Common myeloid progenitor, CD34-positive (primary cell): ENCODE measurements at regions not wholly inside any gene's neighbourhood (a gene's known extent, or its start where the extent isn't known, plus 50 kb on each side); places are given as distances from the start of the nearest gene placed in this dataset.

Experiments used
- CTCF ChIA-PET: fragments of 350-600 bp; sonication (Branson Sonifier 250); formaldehyde crosslinking; loops from one replicate; lab custom pipeline; 2021; ENCODE audit warnings: antibody characterized with exemption; lab: Charles Lee
- POLR2A ChIA-PET: fragments of 350-600 bp; sonication (Branson Sonifier 250); formaldehyde crosslinking; loops from one replicate; lab custom pipeline; 2021; ENCODE audit warnings: antibody characterized with exemption; lab: Charles Lee
- DNase-seq, 3 donors: peaks; one replicate each; pipeline versions ENCODE4 v3.0.0 to v3.0.0-alpha.2; 2013
- H3K27ac ChIP-seq, 2 experiments: 1 replicate in 1 of 2; 2 replicates in 1 of 2; pipeline ENCODE4 v1.7.0; 2013; ENCODE audit warnings: inconsistent platforms in 2 of 2, low read length in 2 of 2, mild to moderate bottlenecking in 2 of 2, low read depth in 1 of 2, moderate library complexity in 1 of 2; ENCODE audit not compliant: severe bottlenecking in 2 of 2, insufficient read depth in 1 of 2, poor library complexity in 1 of 2
- H3K27me3 ChIP-seq, 5 experiments: replicated peaks in 2 of 5; 1 replicate in 3 of 5; 2 replicates in 2 of 5; pipeline versions ENCODE4 v1.6.1 to v1.7.0; 2013; ENCODE audit warnings: low read length in 4 of 5, mild to moderate bottlenecking in 2 of 5, moderate library complexity in 2 of 5, inconsistent platforms in 1 of 5; ENCODE audit not compliant: insufficient read depth in 5 of 5, control insufficient read depth in 4 of 5
- H3K36me3 ChIP-seq, 4 experiments: 1 replicate in 2 of 4; 2 replicates in 2 of 4; pipeline versions ENCODE4 v1.6.1 to v1.7.0; 2013; ENCODE audit warnings: low read length in 3 of 4, control low read depth in 1 of 4, mild to moderate bottlenecking in 1 of 4; ENCODE audit not compliant: control insufficient read depth in 4 of 4, insufficient read depth in 4 of 4
- H3K4me1 ChIP-seq, 4 experiments: 1 replicate in 3 of 4; 2 replicates in 1 of 4; pipeline versions ENCODE4 v1.6.1 to v1.7.1; 2013; ENCODE audit warnings: low read length in 3 of 4, mild to moderate bottlenecking in 3 of 4, control low read depth in 1 of 4, inconsistent platforms in 1 of 4, moderate library complexity in 1 of 4; ENCODE audit not compliant: control insufficient read depth in 4 of 4, insufficient read depth in 4 of 4; ENCODE audit errors: control extremely low read depth in 1 of 4
- H3K4me3 ChIP-seq, 7 experiments: 1 replicate in 4 of 7; 2 replicates in 3 of 7; pipeline versions ENCODE4 v1.5.1 to v1.7.0; 2013; ENCODE audit warnings: mild to moderate bottlenecking in 7 of 7, low read length in 6 of 7, moderate library complexity in 6 of 7, inconsistent platforms in 2 of 7, low read depth in 2 of 7, control low read depth in 1 of 7; ENCODE audit not compliant: insufficient read depth in 4 of 7, control insufficient read depth in 1 of 7; ENCODE audit errors: extremely low read depth in 1 of 7
- H3K9me3 ChIP-seq, 5 experiments: 1 replicate in 4 of 5; 2 replicates in 1 of 5; pipeline versions ENCODE4 v1.6.1 to v1.7.1; 2013; ENCODE audit warnings: low read length in 4 of 5, mild to moderate bottlenecking in 2 of 5, inconsistent platforms in 1 of 5, low read depth in 1 of 5, moderate library complexity in 1 of 5; ENCODE audit not compliant: control insufficient read depth in 4 of 5, insufficient read depth in 2 of 5; ENCODE audit errors: control extremely low read depth in 1 of 5
- WGBS: methylation state at CpG from one replicate; pipeline ENCODE4 v1.1.5; 2013; ENCODE audit not compliant: insufficient coverage; 5-methylcytosine and 5-hydroxymethylcytosine counted together

DNA sequence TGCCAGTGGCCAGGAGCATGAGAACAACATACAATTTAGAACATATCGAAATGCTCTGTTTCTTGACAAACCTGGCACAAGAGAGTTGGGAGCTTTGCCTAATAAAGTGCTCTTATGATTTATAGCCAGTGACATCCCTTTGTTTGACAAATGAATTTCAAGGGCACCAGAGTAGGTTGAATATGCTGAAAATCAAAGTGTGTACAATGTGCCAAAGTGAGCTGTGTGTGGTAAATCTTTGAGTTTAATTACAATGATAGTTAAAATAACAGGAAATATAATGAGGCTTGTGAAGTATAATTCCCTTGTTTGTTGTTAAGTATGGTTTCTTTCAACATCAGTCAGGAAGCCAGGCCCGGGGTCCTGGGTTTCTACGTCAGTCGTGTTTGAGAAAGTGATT is 211.9 kb downstream of the EBLN2 start:
- POLR2A ChIA-PET = no interaction called here
- DNase-seq = no peak
- peaks cover 0 to 5% (median 0%) of the 10 kb centered on the region in 5 experiments for H3K27me3 ChIP-seq
- CTCF ChIA-PET = interaction anchor here (0.9 kb wide), 1 partner anchor 12 kb away, joined by 3 read pairs; no protein-coding TSS in a partner anchor
- H3K36me3 ChIP-seq = no peaks in the 10 kb centered on the region
- 86% methylated on average over 4 of the region's 4 CpGs for WGBS
- H3K27ac ChIP-seq = no peak overlapping the region
- H3K4me1 ChIP-seq = no peaks in the 10 kb centered on the region
- H3K4me3 ChIP-seq = no peak overlapping the region
- no peaks in the 10 kb centered on the region for H3K9me3 ChIP-seq

DNA sequence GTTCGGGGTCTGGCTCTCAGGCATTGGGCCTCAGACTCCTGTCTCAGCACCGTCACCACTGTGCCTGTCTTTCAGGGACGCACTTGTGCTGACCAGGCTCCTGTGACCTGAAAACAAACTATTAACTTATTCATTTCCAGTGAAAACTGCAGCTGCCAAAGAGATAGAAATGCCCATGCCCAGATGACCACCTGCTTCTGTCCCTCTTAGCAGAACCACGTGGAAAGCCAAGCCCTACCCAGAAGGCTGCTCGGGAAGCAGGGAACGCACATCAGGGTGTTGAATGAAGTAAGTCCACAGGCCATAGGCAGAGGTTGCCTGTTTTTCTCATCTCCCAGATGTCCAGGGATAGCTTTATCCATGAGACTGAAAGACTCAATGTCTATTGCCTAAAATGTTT is 219.3 kb downstream of the EBLN2 start:
- ChIA-PET POLR2A (no interaction called here), CTCF (no interaction called here)
- WGBS = 71% methylated on average over 6 of the region's 6 CpGs
- Histone ChIP-seq H3K4me1 (no peaks in the 10 kb centered on the region), H3K36me3 (no peaks in the 10 kb centered on the region), H3K27me3 (peaks cover 0 to 5% (median 2%) of the 10 kb centered on the region in 5 experiments), H3K4me3 (no peak overlapping the region), H3K27ac (no peak overlapping the region), H3K9me3 (no peaks in the 10 kb centered on the region)
- DNase-seq = no peak

DNA sequence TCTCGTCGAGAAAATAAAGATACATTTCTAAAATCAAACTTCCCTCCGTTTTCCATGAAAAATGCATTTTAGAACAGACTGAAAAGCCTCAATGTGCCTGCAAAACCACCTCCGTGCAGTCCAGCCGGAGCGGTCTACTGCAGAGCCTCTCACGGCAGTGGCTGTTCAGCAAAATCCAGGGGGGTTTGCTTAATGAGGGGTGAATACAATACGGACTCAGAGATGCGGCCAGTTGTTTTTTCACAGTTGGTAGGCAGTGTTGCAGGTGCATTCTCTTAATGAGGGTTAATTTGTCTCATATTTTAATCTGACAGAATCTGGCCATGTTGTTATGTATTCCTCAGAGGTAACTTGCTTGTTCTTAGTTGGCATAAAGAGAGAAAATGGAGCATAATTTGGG is 223.0 kb downstream of the EBLN2 start:
- POLR2A ChIA-PET = no interaction called here
- H3K27me3 ChIP-seq = peaks cover 0 to 4% (median 0%) of the 10 kb centered on the region in 5 experiments
- no peak overlapping the region for H3K4me3 ChIP-seq
- CTCF ChIA-PET = no interaction called here
- no peak for DNase-seq
- H3K9me3 ChIP-seq = no peaks in the 10 kb centered on the region
- H3K36me3 ChIP-seq = no peaks in the 10 kb centered on the region
- WGBS = 93% methylated on average over 9 of the region's 9 CpGs
- no peak overlapping the region for H3K27ac ChIP-seq
- H3K4me1 ChIP-seq = no peaks in the 10 kb centered on the region

DNA sequence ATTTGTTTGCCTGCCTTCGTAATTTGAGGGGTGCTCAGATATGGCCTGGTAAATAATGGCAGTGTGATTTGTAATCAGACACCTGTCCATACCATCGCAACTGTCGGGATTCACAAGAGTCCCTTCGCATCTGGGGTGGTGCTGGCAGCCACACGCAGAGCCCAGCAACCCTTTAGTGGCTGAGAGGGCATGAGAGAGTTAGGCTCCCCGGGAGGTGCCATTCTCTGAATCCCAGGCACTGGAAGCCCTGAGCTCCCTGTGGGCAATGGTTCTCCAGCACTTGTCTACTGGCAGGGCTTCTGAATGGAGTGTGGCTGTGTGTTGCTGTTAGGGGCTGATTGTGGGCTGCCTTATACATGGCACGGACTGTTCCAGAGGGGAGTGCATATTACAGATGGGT is 230.1 kb downstream of the EBLN2 start:
- DNase-seq = no peak
- WGBS = 71% methylated on average over 5 of the region's 7 CpGs
- no peak overlapping the region for H3K4me3 ChIP-seq
- ChIA-PET CTCF (no interaction called here), POLR2A (no interaction called here)
- peaks cover 0 to 6% (median 0%) of the 10 kb centered on the region in 5 experiments for H3K27me3 ChIP-seq
- no peaks in the 10 kb centered on the region for H3K4me1 ChIP-seq
- no peak overlapping the region for H3K27ac ChIP-seq
- no peaks in the 10 kb centered on the region for H3K9me3 ChIP-seq
- H3K36me3 ChIP-seq = no peaks in the 10 kb centered on the region

GRCh38 chr3:73292220-73292619 is 230.8 kb downstream of the EBLN2 start:
- ChIA-PET POLR2A (no interaction called here), CTCF (no interaction called here)
- DNase-seq = no peak
- 90% methylated on average over 2 of the region's 4 CpGs for WGBS
- Histone ChIP-seq H3K4me1 (no peaks in the 10 kb centered on the region), H3K36me3 (no peaks in the 10 kb centered on the region), H3K4me3 (no peak overlapping the region), H3K9me3 (no peaks in the 10 kb centered on the region), H3K27ac (no peak overlapping the region), H3K27me3 (peaks cover 0 to 6% (median 0%) of the 10 kb centered on the region in 5 experiments)

GRCh38 chr3:73294537-73294936 is 233.1 kb downstream of the EBLN2 start:
- POLR2A ChIA-PET = no interaction called here

GRCh38 chr3:73295876-73296635 is 234.6 kb downstream of the EBLN2 start:
- DNase-seq = no peak
- WGBS = 90% methylated on average over 7 of the region's 9 CpGs
- Histone ChIP-seq H3K9me3 (no peaks in the 10 kb centered on the region), H3K4me1 (no peaks in the 10 kb centered on the region), H3K27ac (no peak overlapping the region), H3K36me3 (no peaks in the 10 kb centered on the region), H3K27me3 (peaks cover 0 to 6% (median 3%) of the 10 kb centered on the region in 5 experiments), H3K4me3 (no peak overlapping the region)
- ChIA-PET CTCF (no interaction called here), POLR2A (no interaction called here)

More at GRCh38 chr3:73294537-73294936, 233.1 kb downstream of the EBLN2 start:
- WGBS = 65% methylated on average over 8 of the region's 8 CpGs
- Histone ChIP-seq H3K36me3 (no peaks in the 10 kb centered on the region), H3K27ac (no peak overlapping the region), H3K4me1 (no peaks in the 10 kb centered on the region), H3K9me3 (no peaks in the 10 kb centered on the region), H3K4me3 (no peak overlapping the region), H3K27me3 (peaks cover 0 to 6% (median 2%) of the 10 kb centered on the region in 5 experiments)
- CTCF ChIA-PET = no interaction called here
- DNase-seq = no peak
